H1 (cell line): ENCODE measurements at regions not wholly inside any gene's neighbourhood (a gene's known extent, or its start where the extent isn't known, plus 50 kb on each side); places are given as distances from the start of the nearest gene placed in this dataset.

Experiments used
- CTCF ChIA-PET: fragments of 300-600 bp; sonication (Branson Sonifier 250); formaldehyde crosslinking; loops from one replicate; lab custom pipeline; 2021; ENCODE audit not compliant: partially characterized antibody; lab: Charles Lee
- POLR2A ChIA-PET: fragments of 300-600 bp; sonication (Branson Sonifier 250); formaldehyde crosslinking; loops from one replicate; lab custom pipeline; 2021; ENCODE audit warnings: inconsistent platforms; ENCODE audit not compliant: partially characterized antibody; lab: Charles Lee
- DNase-seq, 2 experiments: peaks; one replicate each; pipeline versions ENCODE4 v3.0.0 to v3.0.0-alpha.2; 2010 to 2022; ENCODE audit warnings: low spot score in 2 of 2, low read depth in 1 of 2, mixed read lengths in 1 of 2
- FAIRE-seq: peaks from 2 replicates; lab custom pipeline; 2011; peaks lifted over from hg19 to GRCh38; lab: Jason Lieb, UNC
- H2AFZ ChIP-seq: 2 replicates; pipeline ENCODE4 v1.8.1; 2012; ENCODE audit warnings: low read length, inconsistent platforms
- H2AK5ac ChIP-seq: 2 replicates; pipeline ENCODE4 v1.6.1; 2013; ENCODE audit warnings: low read depth, low read length
- H2BK120ac ChIP-seq: replicated peaks from 2 replicates; pipeline ENCODE3; 2013; ENCODE audit warnings: low read depth, low read length, inconsistent platforms
- H2BK12ac ChIP-seq: 2 replicates; pipeline ENCODE4 v1.6.1; 2013; ENCODE audit warnings: low read depth, low read length
- H2BK15ac ChIP-seq: 2 replicates; pipeline ENCODE4 v1.6.1; 2013; ENCODE audit warnings: low read length
- H2BK20ac ChIP-seq: 2 replicates; pipeline ENCODE4 v1.6.1; 2013; ENCODE audit warnings: low read length
- H2BK5ac ChIP-seq: 2 replicates; pipeline ENCODE4 v1.6.1; 2013; ENCODE audit warnings: low read depth, low read length
- H3K14ac ChIP-seq: 2 replicates; pipeline ENCODE4 v1.6.1; 2013; ENCODE audit warnings: inconsistent platforms; ENCODE audit not compliant: insufficient read length
- H3K18ac ChIP-seq: 2 replicates; pipeline ENCODE4 v1.6.1; 2013; ENCODE audit warnings: low read length; ENCODE audit errors: extremely low read depth
- H3K23ac ChIP-seq: 2 replicates; pipeline ENCODE4 v1.6.1; 2013; ENCODE audit warnings: inconsistent platforms; ENCODE audit not compliant: insufficient read length
- H3K23me2 ChIP-seq: 2 replicates; pipeline ENCODE4 v1.6.1; 2013; ENCODE audit warnings: low read depth, low read length
- H3K27ac ChIP-seq: 2 replicates; pipeline ENCODE4 v1.6.1; 2011; ENCODE audit warnings: low read depth, low read length, inconsistent platforms
- H3K27me3 ChIP-seq, 4 experiments: replicated peaks in 1 of 4; 1 replicate in 1 of 4; 2 replicates in 3 of 4; pipeline versions ENCODE4 v1.6.1 to v1.8.1; 2011 to 2013; ENCODE audit warnings: low read length in 3 of 4, mild to moderate bottlenecking in 3 of 4, inconsistent platforms in 2 of 4, mixed read lengths in 2 of 4, moderate library complexity in 1 of 4; ENCODE audit not compliant: control insufficient read depth in 3 of 4, insufficient read depth in 3 of 4; ENCODE audit errors: extremely low read depth in 1 of 4
- H3K36me3 ChIP-seq, 4 experiments: 2 replicates each; pipeline versions ENCODE4 v1.6.1 to v1.8.1; 2011 to 2013; ENCODE audit warnings: mild to moderate bottlenecking in 4 of 4, low read length in 3 of 4, moderate library complexity in 2 of 4, control low read depth in 1 of 4, inconsistent platforms in 1 of 4; ENCODE audit not compliant: insufficient read depth in 4 of 4, control insufficient read depth in 2 of 4
- H3K4ac ChIP-seq: replicated peaks from 2 replicates; pipeline ENCODE3; 2013; ENCODE audit warnings: low read length, low read depth, mixed read lengths, inconsistent platforms; ENCODE audit not compliant: insufficient read length
- H3K4me1 ChIP-seq, 4 experiments: replicated peaks in 1 of 4; 1 replicate in 1 of 4; 2 replicates in 3 of 4; pipeline versions ENCODE4 v1.6.1 to v1.8.1; 2011 to 2013; ENCODE audit warnings: low read length in 3 of 4, inconsistent platforms in 2 of 4, mixed read lengths in 1 of 4; ENCODE audit not compliant: insufficient read depth in 4 of 4, control insufficient read depth in 3 of 4
- H3K4me2 ChIP-seq, 2 experiments: 2 replicates each; pipeline versions ENCODE4 v1.6.1 to v1.8.1; 2011 to 2013; ENCODE audit warnings: low read depth in 2 of 2, low read length in 2 of 2, control low read depth in 1 of 2, inconsistent platforms in 1 of 2, mild to moderate bottlenecking in 1 of 2; ENCODE audit not compliant: insufficient read depth in 1 of 2
- H3K4me3 ChIP-seq, 4 experiments: fragments of 200-600, 300-600 bp in 1 of 4; sonication (generic), shearing (Covaris generic), sonication (Bioruptor Twin) in 1 of 4; 2 replicates each; pipeline versions ENCODE4 v1.5.1 to v1.8.1; 2011 to 2016; ENCODE audit warnings: low read length in 4 of 4, low read depth in 3 of 4, control low read depth in 2 of 4, inconsistent platforms in 2 of 4, mild to moderate bottlenecking in 2 of 4, mixed read lengths in 1 of 4, moderate library complexity in 1 of 4; ENCODE audit not compliant: insufficient read depth in 2 of 4; ENCODE audit errors: extremely low read depth in 1 of 4
- H3K56ac ChIP-seq: replicated peaks from 2 replicates; pipeline ENCODE3; 2013; ENCODE audit warnings: low read depth, mild to moderate bottlenecking, mixed read lengths, low read length, inconsistent platforms; ENCODE audit not compliant: insufficient read length
- H3K79me1 ChIP-seq: 2 replicates; pipeline ENCODE4 v1.6.1; 2013; ENCODE audit warnings: low read depth, low read length, control low read depth
- H3K79me2 ChIP-seq, 2 experiments: 2 replicates each; pipeline versions ENCODE4 v1.6.1 to v1.8.1; 2012 to 2013; ENCODE audit warnings: low read length in 2 of 2, mild to moderate bottlenecking in 2 of 2, inconsistent platforms in 1 of 2; ENCODE audit not compliant: insufficient read depth in 2 of 2, control insufficient read depth in 1 of 2
- H3K9ac ChIP-seq, 4 experiments: replicated peaks in 1 of 4; 1 replicate in 1 of 4; 2 replicates in 3 of 4; pipeline versions ENCODE4 v1.6.1 to v1.8.1; 2011 to 2013; ENCODE audit warnings: low read depth in 3 of 4, low read length in 3 of 4, control low read depth in 2 of 4, mild to moderate bottlenecking in 2 of 4, moderate library complexity in 2 of 4, inconsistent platforms in 1 of 4; ENCODE audit errors: extremely low read depth in 1 of 4
- H3K9me3 ChIP-seq, 2 experiments: 2 replicates each; pipeline versions ENCODE4 v1.6.1 to v1.8.1; 2012 to 2013; ENCODE audit warnings: mild to moderate bottlenecking in 2 of 2, moderate library complexity in 2 of 2, control low read depth in 1 of 2, inconsistent platforms in 1 of 2, low read depth in 1 of 2, low read length in 1 of 2, mixed read lengths in 1 of 2; ENCODE audit not compliant: insufficient read depth in 2 of 2
- H4K20me1 ChIP-seq, 2 experiments: replicated peaks in 1 of 2; 2 replicates each; pipeline versions ENCODE3 to v1.8.1; 2011 to 2013; ENCODE audit warnings: inconsistent platforms in 2 of 2, low read length in 2 of 2, mild to moderate bottlenecking in 1 of 2; ENCODE audit not compliant: insufficient read depth in 2 of 2, control insufficient read depth in 1 of 2
- H4K5ac ChIP-seq: 2 replicates; pipeline ENCODE4 v1.6.1; 2013; ENCODE audit warnings: low read length, low read depth, mixed read lengths, inconsistent platforms; ENCODE audit not compliant: insufficient read length
- H4K8ac ChIP-seq: 2 replicates; pipeline ENCODE4 v1.8.0; 2013; ENCODE audit warnings: mild to moderate bottlenecking, moderate library complexity, low read length, inconsistent platforms; ENCODE audit not compliant: insufficient read depth; ENCODE audit errors: extremely low read depth
- H4K91ac ChIP-seq: replicated peaks from 2 replicates; pipeline ENCODE3; 2013; ENCODE audit warnings: low read length, mixed read lengths, inconsistent platforms; ENCODE audit not compliant: insufficient read length
- ASH2L ChIP-seq: fragments of 200-600, 300-600 bp; sonication (generic); IDR thresholded peaks from one replicate; pipeline ENCODE4 v1.7.1; 2017; ENCODE audit warnings: low read length
- BRCA1 ChIP-seq: IDR thresholded peaks from 2 replicates; pipeline ENCODE4 v1.6.1; 2012; ENCODE audit warnings: low read depth, low read length, improper control_type of control experiment
- CBX5 ChIP-seq: fragments of 300-800, 300-1000 bp; sonication (generic); IDR thresholded peaks from 2 replicates; pipeline ENCODE4 v1.7.1; 2016; ENCODE audit warnings: antibody characterized with exemption, low read length, low read depth
- CHD2 ChIP-seq: IDR thresholded peaks from 2 replicates; pipeline ENCODE4 v1.6.1; 2012; ENCODE audit warnings: low read length, improper control_type of control experiment
- KDM1A ChIP-seq: fragments of 200-600, 300-600 bp; sonication (generic); IDR thresholded peaks from 2 replicates; pipeline ENCODE4 v1.7.1; 2016; ENCODE audit warnings: mild to moderate bottlenecking, low read length, borderline replicate concordance
- POLR2AphosphoS5 ChIP-seq: IDR thresholded peaks from 2 replicates; pipeline ENCODE4 v1.6.1; 2011; ENCODE audit warnings: low read depth, low read length
- RBBP5 ChIP-seq: IDR thresholded peaks from 2 replicates; pipeline ENCODE4 v1.7.1; 2012; ENCODE audit warnings: low read depth, mild to moderate bottlenecking, inconsistent platforms, low read length, moderate library complexity, borderline replicate concordance
- RXRA ChIP-seq: IDR thresholded peaks from 2 replicates; pipeline ENCODE4 v1.6.1; 2011; ENCODE audit warnings: low read depth, mild to moderate bottlenecking, low read length, moderate library complexity; ENCODE audit not compliant: insufficient read depth
- SRF ChIP-seq: IDR thresholded peaks from 2 replicates; pipeline ENCODE4 v1.6.1; 2011; ENCODE audit warnings: mild to moderate bottlenecking, low read depth, low read length, moderate library complexity

DNA sequence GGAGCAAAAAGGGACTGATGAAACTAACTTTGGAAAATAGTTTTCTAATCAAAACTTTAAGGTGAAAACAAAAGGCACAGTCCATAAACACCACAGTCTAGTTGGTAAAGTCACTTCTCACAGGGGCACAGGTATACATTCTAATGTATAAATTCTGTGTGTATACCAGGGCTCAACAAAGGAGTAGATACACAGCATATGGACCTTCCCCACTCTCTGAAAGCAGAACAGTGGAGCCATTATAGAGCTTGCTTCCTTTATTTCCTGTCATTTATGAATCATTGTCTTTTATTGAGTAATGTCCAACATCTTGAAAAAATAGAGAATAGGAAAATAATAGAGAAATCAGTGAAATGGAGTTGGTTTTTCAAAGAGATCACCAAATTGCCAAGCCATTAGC is 746.5 kb upstream of the CHRM3 start:
- Histone ChIP-seq H3K4ac (no peak overlapping the region), H3K23ac (no peak overlapping the region), H3K4me1 (no peaks in the 10 kb centered on the region), H3K9ac (no peak overlapping the region), H2BK15ac (no peak overlapping the region), H4K5ac (no peak overlapping the region), H3K27ac (no peak overlapping the region), H3K36me3 (no peaks in the 10 kb centered on the region), H4K8ac (no peak overlapping the region), H3K14ac (no peak overlapping the region), H3K27me3 (no peaks in the 10 kb centered on the region), H4K20me1 (no peaks in the 10 kb centered on the region), H3K4me2 (no peak overlapping the region), H3K4me3 (no peak overlapping the region), H2AK5ac (no peak overlapping the region), H3K56ac (no peak overlapping the region), H2BK120ac (no peak overlapping the region), H3K18ac (no peak overlapping the region), H2BK5ac (no peak overlapping the region), H2BK20ac (no peak overlapping the region), H3K23me2 (no peaks in the 10 kb centered on the region), H3K9me3 (no peaks in the 10 kb centered on the region), H4K91ac (no peak overlapping the region), H3K79me1 (no peaks in the 10 kb centered on the region), H3K79me2 (no peaks in the 10 kb centered on the region), H2AFZ (no peak overlapping the region), H2BK12ac (no peak overlapping the region)
- CTCF ChIA-PET: no interaction called here
- FAIRE-seq (no peak), DNase-seq (no peak)
- TF ChIP-seq KDM1A (no peak), BRCA1 (no peak), POLR2AphosphoS5 (no peak), CBX5 (no peak), RBBP5 (no peak), RXRA (no peak), ASH2L (no peak), CHD2 (no peak), SRF (no peak)
- POLR2A ChIA-PET: no interaction called here
